H1 (cell line): ENCODE measurements at regions not wholly inside any gene's neighbourhood (a gene's known extent, or its start where the extent isn't known, plus 50 kb on each side); places are given as distances from the start of the nearest gene placed in this dataset.

Source experiments
- CTCF ChIA-PET: fragments of 300-600 bp; sonication (Branson Sonifier 250); formaldehyde crosslinking; loops from one replicate; lab custom pipeline; 2021; ENCODE audit not compliant: partially characterized antibody; lab: Charles Lee
- POLR2A ChIA-PET: fragments of 300-600 bp; sonication (Branson Sonifier 250); formaldehyde crosslinking; loops from one replicate; lab custom pipeline; 2021; ENCODE audit warnings: inconsistent platforms; ENCODE audit not compliant: partially characterized antibody; lab: Charles Lee
- DNase-seq, 2 experiments: peaks; one replicate each; pipeline versions ENCODE4 v3.0.0 to v3.0.0-alpha.2; 2010 to 2022; ENCODE audit warnings: low spot score in 2 of 2, low read depth in 1 of 2, mixed read lengths in 1 of 2
- FAIRE-seq: peaks from 2 replicates; lab custom pipeline; 2011; peaks lifted over from hg19 to GRCh38; lab: Jason Lieb, UNC
- H2AFZ ChIP-seq: 2 replicates; pipeline ENCODE4 v1.8.1; 2012; ENCODE audit warnings: low read length, inconsistent platforms
- H2AK5ac ChIP-seq: 2 replicates; pipeline ENCODE4 v1.6.1; 2013; ENCODE audit warnings: low read depth, low read length
- H2BK120ac ChIP-seq: replicated peaks from 2 replicates; pipeline ENCODE3; 2013; ENCODE audit warnings: low read depth, low read length, inconsistent platforms
- H2BK12ac ChIP-seq: 2 replicates; pipeline ENCODE4 v1.6.1; 2013; ENCODE audit warnings: low read depth, low read length
- H2BK15ac ChIP-seq: 2 replicates; pipeline ENCODE4 v1.6.1; 2013; ENCODE audit warnings: low read length
- H2BK20ac ChIP-seq: 2 replicates; pipeline ENCODE4 v1.6.1; 2013; ENCODE audit warnings: low read length
- H2BK5ac ChIP-seq: 2 replicates; pipeline ENCODE4 v1.6.1; 2013; ENCODE audit warnings: low read depth, low read length
- H3K14ac ChIP-seq: 2 replicates; pipeline ENCODE4 v1.6.1; 2013; ENCODE audit warnings: inconsistent platforms; ENCODE audit not compliant: insufficient read length
- H3K18ac ChIP-seq: 2 replicates; pipeline ENCODE4 v1.6.1; 2013; ENCODE audit warnings: low read length; ENCODE audit errors: extremely low read depth
- H3K23ac ChIP-seq: 2 replicates; pipeline ENCODE4 v1.6.1; 2013; ENCODE audit warnings: inconsistent platforms; ENCODE audit not compliant: insufficient read length
- H3K23me2 ChIP-seq: 2 replicates; pipeline ENCODE4 v1.6.1; 2013; ENCODE audit warnings: low read depth, low read length
- H3K27ac ChIP-seq: 2 replicates; pipeline ENCODE4 v1.6.1; 2011; ENCODE audit warnings: low read depth, low read length, inconsistent platforms
- H3K27me3 ChIP-seq, 4 experiments: replicated peaks in 1 of 4; 1 replicate in 1 of 4; 2 replicates in 3 of 4; pipeline versions ENCODE4 v1.6.1 to v1.8.1; 2011 to 2013; ENCODE audit warnings: low read length in 3 of 4, mild to moderate bottlenecking in 3 of 4, inconsistent platforms in 2 of 4, mixed read lengths in 2 of 4, moderate library complexity in 1 of 4; ENCODE audit not compliant: control insufficient read depth in 3 of 4, insufficient read depth in 3 of 4; ENCODE audit errors: extremely low read depth in 1 of 4
- H3K36me3 ChIP-seq, 4 experiments: 2 replicates each; pipeline versions ENCODE4 v1.6.1 to v1.8.1; 2011 to 2013; ENCODE audit warnings: mild to moderate bottlenecking in 4 of 4, low read length in 3 of 4, moderate library complexity in 2 of 4, control low read depth in 1 of 4, inconsistent platforms in 1 of 4; ENCODE audit not compliant: insufficient read depth in 4 of 4, control insufficient read depth in 2 of 4
- H3K4ac ChIP-seq: replicated peaks from 2 replicates; pipeline ENCODE3; 2013; ENCODE audit warnings: low read length, low read depth, mixed read lengths, inconsistent platforms; ENCODE audit not compliant: insufficient read length
- H3K4me1 ChIP-seq, 4 experiments: replicated peaks in 1 of 4; 1 replicate in 1 of 4; 2 replicates in 3 of 4; pipeline versions ENCODE4 v1.6.1 to v1.8.1; 2011 to 2013; ENCODE audit warnings: low read length in 3 of 4, inconsistent platforms in 2 of 4, mixed read lengths in 1 of 4; ENCODE audit not compliant: insufficient read depth in 4 of 4, control insufficient read depth in 3 of 4
- H3K4me2 ChIP-seq, 2 experiments: 2 replicates each; pipeline versions ENCODE4 v1.6.1 to v1.8.1; 2011 to 2013; ENCODE audit warnings: low read depth in 2 of 2, low read length in 2 of 2, control low read depth in 1 of 2, inconsistent platforms in 1 of 2, mild to moderate bottlenecking in 1 of 2; ENCODE audit not compliant: insufficient read depth in 1 of 2
- H3K4me3 ChIP-seq, 4 experiments: fragments of 200-600, 300-600 bp in 1 of 4; sonication (generic), shearing (Covaris generic), sonication (Bioruptor Twin) in 1 of 4; 2 replicates each; pipeline versions ENCODE4 v1.5.1 to v1.8.1; 2011 to 2016; ENCODE audit warnings: low read length in 4 of 4, low read depth in 3 of 4, control low read depth in 2 of 4, inconsistent platforms in 2 of 4, mild to moderate bottlenecking in 2 of 4, mixed read lengths in 1 of 4, moderate library complexity in 1 of 4; ENCODE audit not compliant: insufficient read depth in 2 of 4; ENCODE audit errors: extremely low read depth in 1 of 4
- H3K56ac ChIP-seq: replicated peaks from 2 replicates; pipeline ENCODE3; 2013; ENCODE audit warnings: low read depth, mild to moderate bottlenecking, mixed read lengths, low read length, inconsistent platforms; ENCODE audit not compliant: insufficient read length
- H3K79me1 ChIP-seq: 2 replicates; pipeline ENCODE4 v1.6.1; 2013; ENCODE audit warnings: low read depth, low read length, control low read depth
- H3K79me2 ChIP-seq, 2 experiments: 2 replicates each; pipeline versions ENCODE4 v1.6.1 to v1.8.1; 2012 to 2013; ENCODE audit warnings: low read length in 2 of 2, mild to moderate bottlenecking in 2 of 2, inconsistent platforms in 1 of 2; ENCODE audit not compliant: insufficient read depth in 2 of 2, control insufficient read depth in 1 of 2
- H3K9ac ChIP-seq, 4 experiments: replicated peaks in 1 of 4; 1 replicate in 1 of 4; 2 replicates in 3 of 4; pipeline versions ENCODE4 v1.6.1 to v1.8.1; 2011 to 2013; ENCODE audit warnings: low read depth in 3 of 4, low read length in 3 of 4, control low read depth in 2 of 4, mild to moderate bottlenecking in 2 of 4, moderate library complexity in 2 of 4, inconsistent platforms in 1 of 4; ENCODE audit errors: extremely low read depth in 1 of 4
- H3K9me3 ChIP-seq, 2 experiments: 2 replicates each; pipeline versions ENCODE4 v1.6.1 to v1.8.1; 2012 to 2013; ENCODE audit warnings: mild to moderate bottlenecking in 2 of 2, moderate library complexity in 2 of 2, control low read depth in 1 of 2, inconsistent platforms in 1 of 2, low read depth in 1 of 2, low read length in 1 of 2, mixed read lengths in 1 of 2; ENCODE audit not compliant: insufficient read depth in 2 of 2
- H4K20me1 ChIP-seq, 2 experiments: replicated peaks in 1 of 2; 2 replicates each; pipeline versions ENCODE3 to v1.8.1; 2011 to 2013; ENCODE audit warnings: inconsistent platforms in 2 of 2, low read length in 2 of 2, mild to moderate bottlenecking in 1 of 2; ENCODE audit not compliant: insufficient read depth in 2 of 2, control insufficient read depth in 1 of 2
- H4K5ac ChIP-seq: 2 replicates; pipeline ENCODE4 v1.6.1; 2013; ENCODE audit warnings: low read length, low read depth, mixed read lengths, inconsistent platforms; ENCODE audit not compliant: insufficient read length
- H4K8ac ChIP-seq: 2 replicates; pipeline ENCODE4 v1.8.0; 2013; ENCODE audit warnings: mild to moderate bottlenecking, moderate library complexity, low read length, inconsistent platforms; ENCODE audit not compliant: insufficient read depth; ENCODE audit errors: extremely low read depth
- H4K91ac ChIP-seq: replicated peaks from 2 replicates; pipeline ENCODE3; 2013; ENCODE audit warnings: low read length, mixed read lengths, inconsistent platforms; ENCODE audit not compliant: insufficient read length
- MAFK ChIP-seq: IDR thresholded peaks from 2 replicates; pipeline ENCODE4 v1.6.1; 2012; ENCODE audit warnings: low read depth, mild to moderate bottlenecking, improper control_type of control experiment, low read length
- WGBS, 2 experiments: shearing (Covaris generic) in 1 of 2; methylation state at CpG; one replicate each; pipeline versions ENCODE4 v1.1.6 to v1.1.7; 2013 to 2015; ENCODE audit warnings: low lambda C conversion rate in 2 of 2, mixed read lengths in 2 of 2, inconsistent platforms in 1 of 2, low coverage in 1 of 2, missing lambda C conversion rate in 1 of 2; ENCODE audit not compliant: insufficient replicate concordance in 2 of 2, insufficient coverage in 1 of 2, insufficient read length in 1 of 2; ENCODE audit errors: extremely low coverage in 1 of 2, missing lambda C conversion rate in 1 of 2; 5-methylcytosine and 5-hydroxymethylcytosine counted together

DNA sequence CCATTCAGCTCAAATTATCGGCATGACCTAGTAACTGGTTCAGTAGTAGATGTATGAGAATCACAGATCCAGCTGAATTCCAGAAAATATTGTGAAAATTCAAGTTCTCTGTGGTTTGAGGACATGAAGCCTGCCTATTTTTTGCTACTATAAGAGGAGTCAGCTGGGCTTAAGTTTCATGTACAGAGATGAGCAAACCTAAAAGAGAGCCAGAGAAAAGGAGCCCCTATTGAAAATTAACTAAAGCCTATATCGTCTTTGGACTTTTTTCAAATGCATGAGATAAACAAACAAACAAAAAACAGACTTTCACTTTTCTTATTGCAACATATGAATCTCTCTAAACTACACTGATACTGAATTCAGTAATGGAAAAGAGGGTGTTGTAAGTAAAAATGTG lies 106.8 kb upstream of the SPRY2 start:
- Histone ChIP-seq H2BK120ac (no peak overlapping the region), H3K4me3 (no peak overlapping the region), H4K8ac (no peak overlapping the region), H3K9ac (no peak overlapping the region), H2AFZ (no peak overlapping the region), H2BK20ac (no peak overlapping the region), H4K20me1 (no peaks in the 10 kb centered on the region), H4K91ac (no peak overlapping the region), H3K9me3 (no peaks in the 10 kb centered on the region), H3K4me1 (peaks cover 0 to 3% (median 0%) of the 10 kb centered on the region in 4 experiments; a peak in 1 of 7 replicates), H3K23me2 (peaks cover 2% of the 10 kb centered on the region; the same call in 1 of the 2 replicates), H3K27ac (no peak overlapping the region), H3K18ac (no peak overlapping the region), H2BK12ac (no peak overlapping the region), H4K5ac (no peak overlapping the region), H3K79me2 (no peaks in the 10 kb centered on the region), H3K4me2 (no peak overlapping the region), H2BK15ac (no peak overlapping the region), H3K27me3 (no peaks in the 10 kb centered on the region), H3K56ac (no peak overlapping the region), H2BK5ac (no peak overlapping the region), H3K4ac (no peak overlapping the region)
- no peak for FAIRE-seq
- POLR2A ChIA-PET = no interaction called here
- CTCF ChIA-PET = no interaction called here
- 43% methylated on average over 2 of the region's 2 CpGs; no CpG with 5 or more reads in 1 of the 2 experiments for WGBS, 2 experiments
- no peak for DNase-seq
- TF ChIP-seq MAFK = no peak
- TF ChIP-seq, all 59 proteins: peak for 0
- Histone ChIP-seq H3K79me1 (no peaks in the 10 kb centered on the region), H3K23ac (no peak overlapping the region), H2AK5ac (no peak overlapping the region), H3K14ac (no peak overlapping the region), H3K36me3 (no peaks in the 10 kb centered on the region)
